Heart right ventricle (tissue), 16 donors: ENCODE measurements at regions not wholly inside any gene's neighbourhood (a gene's known extent, or its start where the extent isn't known, plus 50 kb on each side); places are given as distances from the start of the nearest gene placed in this dataset.

Experiments used
- ATAC-seq, 8 donors: fragments of 200-7000 bp; cut with Tn5 transposase; one replicate each; pipeline ENCODE4 v1.9.1; 2020; ENCODE audit warnings: mild to moderate bottlenecking in 8 of 8, moderate library complexity in 8 of 8, moderate number of reproducible peaks in 1 of 8
- DNase-seq, 2 donors: peaks; one replicate each; pipeline ENCODE4 v3.0.0-alpha.2; 2020
- H3K27ac ChIP-seq, 10 donors: fragments of 200-600 bp; sonication (generic) in 2 of 10; one replicate each; pipeline versions ENCODE4 v1.5.0 to v1.8.0; 2020 to 2022; ENCODE audit warnings: mild to moderate bottlenecking in 3 of 10
- H3K27me3 ChIP-seq, 7 donors: fragments of 200-600 bp; one replicate each; pipeline ENCODE4 v1.8.0; 2021 to 2022; ENCODE audit warnings: mild to moderate bottlenecking in 2 of 7
- H3K36me3 ChIP-seq, 9 donors: fragments of 200-600 bp; sonication (generic) in 1 of 9; one replicate each; pipeline versions ENCODE4 v1.5.0 to v1.8.0; 2020 to 2022; ENCODE audit warnings: mild to moderate bottlenecking in 2 of 9
- H3K4me1 ChIP-seq, 9 donors: fragments of 200-600 bp; sonication (generic) in 1 of 9; one replicate each; pipeline versions ENCODE4 v1.5.0 to v1.8.0; 2020 to 2022; ENCODE audit warnings: mild to moderate bottlenecking in 4 of 9
- H3K4me3 ChIP-seq, 10 donors: fragments of 200-600 bp; sonication (generic) in 2 of 10; one replicate each; pipeline versions ENCODE4 v1.5.0 to v1.8.0; 2020 to 2022; ENCODE audit warnings: mild to moderate bottlenecking in 7 of 10, moderate library complexity in 2 of 10
- H3K9me3 ChIP-seq, 11 donors: fragments of 200-600 bp in 10 of 11; sonication (generic) in 2 of 11; one replicate each; pipeline versions ENCODE4 v1.5.0 to v1.8.0; 2013 to 2022; ENCODE audit warnings: mild to moderate bottlenecking in 2 of 11, control low read depth in 1 of 11, moderate library complexity in 1 of 11
- CTCF ChIP-seq, 9 donors: fragments of 200-600 bp; sonication (generic) in 2 of 9; IDR thresholded peaks; one replicate each; pipeline versions ENCODE4 v1.5.0 to v1.8.0; 2021 to 2022; ENCODE audit warnings: antibody characterized with exemption in 9 of 9, mild to moderate bottlenecking in 5 of 9, moderate library complexity in 1 of 9
- WGBS, 2 donors: extraction: QIAGEN DNeasy Blood & Tissue Kit; methylation state at CpG; one replicate each; pipeline ENCODE4 v1.1.7; 2013; ENCODE audit warnings: inconsistent platforms in 1 of 2; 5-methylcytosine and 5-hydroxymethylcytosine counted together
- intact Hi-C, 10 donors: fragments of 100-400 bp; cut with DNase I; formaldehyde crosslinking; loops; one replicate each; pipeline versions ENCODE4 v1.11.1 to v1.14.2; 2022
- donor health status: Arrhythmogenic right ventricular cardiomyopathy.
- donor health status: ischemic (EF 13 %, LVEDD 7.1; RV severe dilation, severe dysfunction).
- donor health status: healthy with polysubstance abuse.
- donor health status: DM: no; HTN: yes; CAD: no.
- donor health status: DM: no; HTN: no; CAD: no.
- donor health status: ischemic (EF 25% LVEDD 6.9; RV normal size, moderate dysfunction).
- donor health status: ischemic (EF 25% LVEDD 5.7; RV mildly dilated, moderate dysfunction).
- donor health status: healthy.
- donor health status: DM: yes; HTN: yes; CAD: no.
- donor health status: Ischemic cardiomyopathy.
- donor health status: ischemic (EF 35%, LVEDD 5.7; RV mildly dilated, moderate dysfunction).
- donor health status: nonischemic (EF 11% LVEDD 7.7; RV severe dilation, severe dysfunction).
- donor health status: DM: yes; HTN: yes; CAD: no.
- donor health status: PGD.
- donor health status: ischemic (EF 29% LVEDD 5.4; RV normal size, mild dysfunction).
- donor health status: nonischemic (EF 23%, LVEDD 6.1; RV moderate dilation, normal function).

GRCh38 chr6:140921366-140922226 lies 1211.1 kb upstream of the GJE1 start:
- intact Hi-C loops = loop anchor here in 6 of 10 donors (5.0 to 10.0 kb wide), 3 partner anchors 477 to 1549 kb away; partner anchors contain the start of gene CITED2 (in 6 of the 6)
- H3K4me1 ChIP-seq = no peaks in the 10 kb centered on the region
- 68 to 71% methylated on average over 4 of the region's 4 CpGs for WGBS, 2 donors
- H3K36me3 ChIP-seq = no peaks in the 10 kb centered on the region
- no peak overlapping the region for H3K4me3 ChIP-seq
- H3K27ac ChIP-seq = no peak overlapping the region
- peaks cover 0 to 4% (median 0%) of the 10 kb centered on the region in 11 donors for H3K9me3 ChIP-seq
- ATAC-seq (peak; percentile 46 to 86 (median 70)), DNase-seq (peak in 1 of 2 donors; percentile 22)
- H3K27me3 ChIP-seq = no peaks in the 10 kb centered on the region
- TF ChIP-seq CTCF (IDR thresholded peaks at IDR 0.05) = peak; percentile 27 to 73 (median 64)

- H3K4me1 ChIP-seq = peaks cover 2 to 17% (median 12%) of the 10 kb centered on the region in 9 donors
- 73 to 85% methylated on average over 2 of the region's 2 CpGs for WGBS, 2 donors
- DNase-seq (no peak), ATAC-seq (no peak)
- no peaks in the 10 kb centered on the region for H3K36me3 ChIP-seq
- intact Hi-C loops = loop anchor here in 4 of 10 donors (5.0 to 10.0 kb wide), 5 partner anchors 136 to 1543 kb away; partner anchors contain the start of gene CITED2 (in 1 of the 4)
- H3K4me3 ChIP-seq = no peak overlapping the region
- H3K27ac ChIP-seq = no peak overlapping the region
- H3K27me3 ChIP-seq = no peaks in the 10 kb centered on the region
- H3K9me3 ChIP-seq = peaks cover 0 to 4% (median 0%) of the 10 kb centered on the region in 11 donors
- no peak for TF ChIP-seq CTCF (IDR thresholded peaks at IDR 0.05)
Measured at GRCh38 chr6:140917911-140918310, 1214.8 kb upstream of the GJE1 start.

- H3K4me3 ChIP-seq = no peak overlapping the region
- 46 to 50% methylated on average over 3 of the region's 3 CpGs for WGBS, 2 donors
- peaks cover 2 to 17% (median 12%) of the 10 kb centered on the region in 9 donors for H3K4me1 ChIP-seq
- TF ChIP-seq CTCF (IDR thresholded peaks at IDR 0.05) = no peak
- ATAC-seq (peak in 5 of 8 donors; percentile 23 to 67 (median 64)), DNase-seq (no peak)
- intact Hi-C loops = loop anchor here in 4 of 10 donors (5.0 to 10.0 kb wide), 5 partner anchors 133 to 1541 kb away; partner anchors contain the start of gene CITED2 (in 1 of the 4)
- H3K27ac ChIP-seq = peak overlapping the region in 4 of 10 donors; percentile 10 to 46 (median 15)
- no peaks in the 10 kb centered on the region for H3K36me3 ChIP-seq
- peaks cover 0 to 4% (median 0%) of the 10 kb centered on the region in 11 donors for H3K9me3 ChIP-seq
- no peaks in the 10 kb centered on the region for H3K27me3 ChIP-seq
Measured at GRCh38 chr6:140915551-140915950, 1217.2 kb upstream of the GJE1 start.

- Histone ChIP-seq H3K27ac (peak overlapping the region in 5 of 10 donors; percentile 7 to 46 (median 14)), H3K4me3 (no peak overlapping the region), H3K36me3 (no peaks in the 10 kb centered on the region), H3K27me3 (no peaks in the 10 kb centered on the region), H3K9me3 (peaks cover 0 to 4% (median 0%) of the 10 kb centered on the region in 11 donors), H3K4me1 (peaks cover 2 to 17% (median 12%) of the 10 kb centered on the region in 9 donors)
- ATAC-seq (peak in 3 of 8 donors; percentile 49 to 65 (median 59)), DNase-seq (no peak)
- WGBS, 2 donors = 3 to 12% methylated on average over 1 of the region's 1 CpG
- TF ChIP-seq CTCF (IDR thresholded peaks at IDR 0.05) = peak in 3 of 9 donors; percentile 10 to 30 (median 27)
- intact Hi-C loops = loop anchor here in 4 of 10 donors (5.0 to 10.0 kb wide), 5 partner anchors 133 to 1540 kb away; partner anchors contain the start of gene CITED2 (in 1 of the 4)
Measured at GRCh38 chr6:140915103-140915502, 1217.6 kb upstream of the GJE1 start.
